ENCODE measurements at regions not wholly inside any gene's neighbourhood (a gene's known extent, or its start where the extent isn't known, plus 50 kb on each side); places are given as distances from the start of the nearest gene placed in this dataset.

DNA sequence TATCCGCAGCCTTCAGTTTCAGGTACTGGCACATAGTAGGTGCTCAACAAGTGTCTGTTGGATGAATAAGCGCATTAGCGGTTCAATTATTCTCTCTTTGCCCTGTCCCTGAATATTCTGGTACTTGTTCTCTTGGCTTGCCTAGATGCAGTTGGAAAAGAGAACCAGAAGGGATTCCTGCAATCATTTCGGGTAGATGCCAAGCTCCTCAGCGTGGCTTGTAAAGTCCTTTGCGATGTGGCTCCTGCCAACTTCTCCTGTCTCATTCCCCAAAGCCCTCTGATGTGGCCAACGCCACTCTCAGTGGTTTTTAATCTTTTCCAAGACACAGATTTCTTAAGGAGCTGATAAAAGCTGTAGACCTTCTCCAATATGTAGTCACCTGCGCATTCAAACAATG, 230.3 kb downstream of the SUDS3 start:
- TF ChIP-seq CTCF (IDR thresholded peaks at IDR 0.05), result no peak
- no peak for TF ChIP-seq POLR2A (IDR thresholded peaks at IDR 0.05)

All from thyroid gland (tissue), 4 donors.